Neural crest cell (in vitro differentiated cells): ENCODE measurements at regions not wholly inside any gene's neighbourhood (a gene's known extent, or its start where the extent isn't known, plus 50 kb on each side); places are given as distances from the start of the nearest gene placed in this dataset.

Experiments used
- DNase-seq: peaks from one replicate; pipeline ENCODE4 v3.0.0; 2021; ENCODE audit warnings: low read depth, mixed read lengths, low spot score
- H3K27ac Mint-ChIP-seq: one replicate; pipeline ENCODE4 v1.8.0; 2021; ENCODE audit warnings: mild to moderate bottlenecking, mixed read lengths; ENCODE audit not compliant: unreplicated experiment
- H3K27me3 Mint-ChIP-seq: 2 replicates; pipeline ENCODE4 v1.8.0; 2021; ENCODE audit warnings: low read depth, mild to moderate bottlenecking, mixed read lengths
- H3K36me3 Mint-ChIP-seq: 2 replicates; pipeline ENCODE4 v1.8.0; 2021; ENCODE audit warnings: low read depth, mild to moderate bottlenecking, mixed read lengths
- H3K4me1 Mint-ChIP-seq: 2 replicates; pipeline ENCODE4 v1.8.0; 2021; ENCODE audit warnings: mixed read lengths
- H3K4me3 Mint-ChIP-seq: one replicate; pipeline ENCODE4 v1.8.0; 2021; ENCODE audit warnings: mild to moderate bottlenecking, mixed read lengths
- H3K9me3 Mint-ChIP-seq: 2 replicates; pipeline ENCODE4 v1.8.0; 2021; ENCODE audit warnings: mixed read lengths
- CTCF ChIP-seq: fragments of 200-600 bp; sonication (generic); conservative IDR thresholded peaks from 2 replicates; pipeline ENCODE4 v1.5.0; 2021; ENCODE audit warnings: antibody characterized with exemption, mild to moderate bottlenecking

- Mint-ChIP-seq H3K27me3 (no peaks in the 10 kb centered on the region), H3K4me1 (no peaks in the 10 kb centered on the region)
These were observed 134.2 kb downstream of the EIF4E start for GRCh38 chr4:98794565-98795205.

GRCh38 chr4:98793658-98794057, 135.2 kb upstream of the TSPAN5 start:
- no peak for DNase-seq
- Mint-ChIP-seq H3K4me3 (no peak overlapping the region), H3K4me1 (no peaks in the 10 kb centered on the region), H3K27me3 (no peaks in the 10 kb centered on the region), H3K9me3 (peaks cover 2% of the 10 kb centered on the region), H3K36me3 (no peaks in the 10 kb centered on the region), H3K27ac (no peak overlapping the region)
- TF ChIP-seq CTCF = no peak

More at GRCh38 chr4:98794565-98795205, 134.2 kb downstream of the EIF4E start:
- Mint-ChIP-seq H3K9me3 (peaks cover 2% of the 10 kb centered on the region), H3K4me3 (no peak overlapping the region), H3K27ac (no peak overlapping the region), H3K36me3 (no peaks in the 10 kb centered on the region)
- no peak for TF ChIP-seq CTCF
- no peak for DNase-seq

GRCh38 chr4:98786866-98787265, 128.5 kb upstream of the TSPAN5 start:
- H3K36me3 Mint-ChIP-seq = no peaks in the 10 kb centered on the region
- H3K4me3 Mint-ChIP-seq = no peak overlapping the region
- H3K27ac Mint-ChIP-seq = no peak overlapping the region
- no peak for DNase-seq
- TF ChIP-seq CTCF = no peak
- H3K9me3 Mint-ChIP-seq = peaks cover 2% of the 10 kb centered on the region
- H3K4me1 Mint-ChIP-seq = no peaks in the 10 kb centered on the region
- no peaks in the 10 kb centered on the region for H3K27me3 Mint-ChIP-seq

- H3K36me3 Mint-ChIP-seq = no peaks in the 10 kb centered on the region
- DNase-seq = no peak
- TF ChIP-seq CTCF = no peak
- no peak overlapping the region for H3K27ac Mint-ChIP-seq
- H3K4me3 Mint-ChIP-seq = no peak overlapping the region
- H3K27me3 Mint-ChIP-seq = no peaks in the 10 kb centered on the region
- no peaks in the 10 kb centered on the region for H3K4me1 Mint-ChIP-seq
- peaks cover 2% of the 10 kb centered on the region for H3K9me3 Mint-ChIP-seq
These were observed 126.7 kb upstream of the TSPAN5 start for GRCh38 chr4:98784947-98785706.

- H3K4me3 Mint-ChIP-seq = no peak overlapping the region
- no peak for TF ChIP-seq CTCF
- no peaks in the 10 kb centered on the region for H3K9me3 Mint-ChIP-seq
- H3K4me1 Mint-ChIP-seq = no peaks in the 10 kb centered on the region
- no peaks in the 10 kb centered on the region for H3K27me3 Mint-ChIP-seq
- H3K27ac Mint-ChIP-seq = no peak overlapping the region
- H3K36me3 Mint-ChIP-seq = no peaks in the 10 kb centered on the region
- DNase-seq = no peak
These were observed 123.4 kb upstream of the TSPAN5 start for GRCh38 chr4:98781641-98782357.
